HG02571 (cell line): ENCODE measurements at regions not wholly inside any gene's neighbourhood (a gene's known extent, or its start where the extent isn't known, plus 50 kb on each side); places are given as distances from the start of the nearest gene placed in this dataset.
"Not testable (repeated sequence)": the region's sequence is repeated elsewhere in the genome, so short reads cannot be mapped to it uniquely, and the experiment has no call there.

Source experiments
- ATAC-seq: cut with Tn5 transposase; IDR thresholded peaks from one replicate; pipeline ENCODE4 v1.9.1; 2021; ENCODE audit warnings: mild to moderate bottlenecking, moderate library complexity; ENCODE audit not compliant: unreplicated experiment

GRCh38 chrX:108892501-108892900 is 156.1 kb upstream of the IRS4 start:
- ATAC-seq: no peak

DNA sequence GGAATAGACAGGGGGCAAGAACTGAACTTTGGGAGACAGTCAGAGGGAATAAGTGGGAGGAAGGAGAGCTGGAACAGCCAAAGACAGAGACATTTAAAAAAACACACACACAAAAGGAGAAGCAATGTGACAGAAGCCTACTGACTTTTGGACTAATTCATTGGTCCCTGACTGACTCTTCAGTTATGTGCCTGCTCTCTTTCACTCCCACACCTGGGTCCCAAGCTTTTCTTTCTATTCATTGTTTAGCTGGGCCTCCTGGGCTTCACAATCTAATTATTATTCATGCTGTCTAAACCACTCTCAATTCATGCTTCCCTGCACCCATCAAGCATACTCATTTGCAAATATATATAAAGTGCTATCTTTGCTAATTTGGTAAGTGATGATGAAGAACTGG is 139.2 kb upstream of the IRS4 start:
- no peak for ATAC-seq

DNA sequence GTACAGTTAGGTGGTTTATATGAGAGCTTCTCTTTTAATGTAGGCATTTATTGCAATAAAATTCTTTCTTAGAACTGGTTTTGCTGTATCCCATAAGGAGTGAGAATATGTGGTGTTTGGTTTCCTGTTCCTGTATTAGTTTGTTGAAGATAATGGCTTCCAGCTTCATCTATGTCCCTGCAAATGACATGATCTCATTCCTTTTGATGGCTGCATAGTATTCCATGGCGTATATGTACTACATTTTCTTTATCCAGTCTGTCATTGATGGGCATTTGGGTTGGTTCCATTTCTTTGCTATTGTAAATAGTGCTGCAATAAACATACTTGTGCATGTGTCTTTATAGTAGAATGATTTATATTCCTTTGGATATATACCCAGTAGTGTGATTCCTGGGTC is 106.7 kb upstream of the IRS4 start:
- not testable (repeated sequence) for ATAC-seq

- ATAC-seq: no peak
Measured at GRCh38 chrX:108833993-108834392, 97.6 kb upstream of the IRS4 start.

- no peak for ATAC-seq
Measured at GRCh38 chrX:108811891-108812290, 75.5 kb upstream of the IRS4 start.

DNA sequence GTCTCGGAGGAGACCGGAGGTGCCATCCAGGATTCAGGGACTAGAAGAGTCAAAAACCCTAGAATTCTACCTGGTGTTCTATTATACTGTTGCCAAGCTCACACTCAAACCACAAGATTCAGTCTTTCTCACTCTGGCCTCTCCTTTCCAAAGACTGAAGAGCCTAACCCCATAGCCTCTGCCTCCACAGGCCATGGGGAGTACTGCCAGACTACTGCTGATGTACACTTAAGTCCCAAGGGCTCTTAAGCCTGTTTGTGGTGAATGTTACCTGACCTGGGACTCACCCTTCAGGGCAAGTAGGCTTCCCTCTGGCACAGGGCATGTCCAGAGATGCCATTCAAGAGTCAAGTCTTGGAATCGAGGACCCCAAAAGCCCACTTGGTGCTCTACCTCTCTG is 58.9 kb upstream of the IRS4 start:
- ATAC-seq: no peak
